ENCODE measurements at regions not wholly inside any gene's neighbourhood (a gene's known extent, or its start where the extent isn't known, plus 50 kb on each side); places are given as distances from the start of the nearest gene placed in this dataset.

DNA sequence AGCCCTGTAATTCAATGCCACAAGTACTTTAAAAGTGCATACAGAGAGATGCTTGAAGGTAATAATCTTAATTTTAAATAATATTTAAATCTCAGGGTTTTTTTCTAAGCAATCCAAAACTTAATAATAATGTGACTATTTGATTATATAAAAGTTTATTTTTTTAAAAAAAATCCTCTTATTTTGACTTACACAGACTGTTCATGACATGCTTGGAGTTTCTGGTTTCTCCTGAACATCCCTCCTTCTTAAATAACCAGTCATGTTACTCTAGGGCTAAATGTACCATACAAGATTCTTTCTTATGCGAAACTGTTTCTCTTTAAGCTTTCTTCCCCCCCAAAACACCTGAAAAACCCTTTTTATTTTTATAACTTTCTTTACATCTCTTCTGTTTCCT lies 58.2 kb upstream of the SLC2A13 start:
- ATAC-seq (no peak), FAIRE-seq (no peak), DNase-seq (ENCODE audit: low read depth in 1 of 2, low spot score in 1 of 2) (peak in 1 of 2 experiments; percentile 16)
- ChIA-PET POLR2A (no interaction called here), CTCF (no interaction called here)
- WGBS (ENCODE audit: missing lambda C conversion rate) = 35% methylated on average over 1 of the region's 1 CpG
- TF ChIP-seq, protein P1, sequence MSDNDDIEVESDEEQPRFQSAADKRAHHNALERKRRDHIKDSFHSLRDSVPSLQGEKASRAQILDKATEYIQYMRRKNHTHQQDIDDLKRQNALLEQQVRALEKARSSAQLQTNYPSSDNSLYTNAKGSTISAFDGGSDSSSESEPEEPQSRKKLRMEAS (IDR thresholded peaks at IDR 0.05) = no peak
- no peak for TF ChIP-seq NR3C1 (IDR thresholded peaks at IDR 0.05)
- peak; percentile 76 for TF ChIP-seq ZFP36 (IDR thresholded peaks at IDR 0.05; ENCODE audit: borderline replicate concordance, partially characterized antibody)
- TF ChIP-seq KDM5A (IDR thresholded peaks at IDR 0.05) = no peak
- Histone ChIP-seq H3K4me2 (no peak overlapping the region), H3K27ac (no peak overlapping the region), H3K9me3 (no peaks in the 10 kb centered on the region), H3K4me3 (no peak overlapping the region), H3K4me1 (no peaks in the 10 kb centered on the region)

DNA sequence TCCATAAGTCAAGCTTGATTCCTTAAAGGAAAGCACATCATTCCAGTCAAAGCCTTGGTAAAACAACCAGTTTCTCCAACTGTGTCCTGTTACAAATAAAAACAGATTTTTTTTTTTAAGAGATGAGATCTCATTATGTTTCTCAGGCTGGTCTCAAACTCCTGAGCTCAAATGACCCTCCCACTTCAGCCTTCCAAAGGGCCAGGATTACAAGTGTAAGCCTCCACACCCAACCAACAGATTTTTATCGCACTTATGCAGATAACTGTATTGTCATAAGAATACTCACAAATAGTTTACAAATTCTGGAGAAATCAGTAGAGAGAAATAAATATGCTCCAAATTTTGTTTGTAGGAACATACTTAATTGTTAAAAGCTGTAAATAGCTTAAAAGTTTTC lies 56.2 kb upstream of the SLC2A13 start:
- CTCF ChIA-PET = interaction anchor here (0.5 to 0.9 kb wide), 2 partner anchors 8 to 54 kb away, joined by 3 read pairs; no protein-coding TSS in a partner anchor
- POLR2A ChIA-PET = no interaction called here
- ATAC-seq (no peak), DNase-seq (ENCODE audit: low read depth in 1 of 2, low spot score in 1 of 2) (no peak), FAIRE-seq (no peak)
- TF ChIP-seq EP300 (IDR thresholded peaks at IDR 0.05) = no peak
- H3K4me3 ChIP-seq = no peak overlapping the region
- H3K4me1 ChIP-seq = no peaks in the 10 kb centered on the region
- no peak overlapping the region for H3K4me2 ChIP-seq
- 91% methylated on average over 1 of the region's 1 CpG for WGBS (ENCODE audit: missing lambda C conversion rate)
- no peaks in the 10 kb centered on the region for H3K9me3 ChIP-seq
- no peak overlapping the region for H3K27ac ChIP-seq

DNA sequence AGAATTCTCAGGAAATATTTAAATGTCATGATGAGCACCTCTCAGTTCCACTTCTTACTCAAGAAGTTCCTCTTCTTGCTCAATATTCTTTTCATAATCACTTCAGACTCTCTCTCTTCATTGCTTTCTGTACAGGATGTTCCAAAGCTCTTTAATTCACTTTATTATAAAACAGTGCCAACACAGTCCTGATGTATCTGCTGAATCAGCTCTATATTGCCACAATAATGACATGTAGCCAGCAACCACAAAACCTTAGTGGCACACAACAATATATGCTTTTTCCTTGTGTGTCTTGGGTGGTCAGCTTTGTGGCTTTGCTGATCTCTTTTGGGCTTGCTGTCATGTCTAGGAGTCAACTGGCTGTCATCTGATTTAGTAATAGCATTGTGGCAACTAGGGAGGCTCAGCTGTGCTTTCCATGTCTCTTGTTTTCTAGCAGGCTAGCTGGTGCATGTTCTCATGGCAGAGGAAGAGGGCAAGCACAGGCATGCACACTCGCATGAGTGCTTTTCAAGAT lies 52.8 kb upstream of the SLC2A13 start:
- Histone ChIP-seq H3K4me3 (no peak overlapping the region), H3K4me2 (no peak overlapping the region), H3K27ac (no peak overlapping the region; a peak in 1 of 6 replicates), H3K9me3 (no peaks in the 10 kb centered on the region), H3K4me1 (peaks cover under 1% of the 10 kb centered on the region; the same call in 1 of the 3 replicates)
- no peak for ATAC-seq
- 78% methylated on average over 1 of the region's 1 CpG for WGBS (ENCODE audit: missing lambda C conversion rate)
- CTCF ChIA-PET = interaction anchor here (0.7 to 2.5 kb wide), 5 partner anchors 10 to 570 kb away, joined by 3 to 7 read pairs (median 4); no protein-coding TSS in a partner anchor
- no peak for DNase-seq (ENCODE audit: low read depth in 1 of 2, low spot score in 1 of 2)
- POLR2A ChIA-PET = no interaction called here
- FAIRE-seq = no peak
- peak; percentile 85 for TF ChIP-seq MAFK (IDR thresholded peaks at IDR 0.05; ENCODE audit: partially characterized antibody)
- no peak for TF ChIP-seq GATA3 (IDR thresholded peaks at IDR 0.05; ENCODE audit: borderline replicate concordance)
- no peak for TF ChIP-seq CBX8 (IDR thresholded peaks at IDR 0.05)
- TF ChIP-seq, protein P2, sequence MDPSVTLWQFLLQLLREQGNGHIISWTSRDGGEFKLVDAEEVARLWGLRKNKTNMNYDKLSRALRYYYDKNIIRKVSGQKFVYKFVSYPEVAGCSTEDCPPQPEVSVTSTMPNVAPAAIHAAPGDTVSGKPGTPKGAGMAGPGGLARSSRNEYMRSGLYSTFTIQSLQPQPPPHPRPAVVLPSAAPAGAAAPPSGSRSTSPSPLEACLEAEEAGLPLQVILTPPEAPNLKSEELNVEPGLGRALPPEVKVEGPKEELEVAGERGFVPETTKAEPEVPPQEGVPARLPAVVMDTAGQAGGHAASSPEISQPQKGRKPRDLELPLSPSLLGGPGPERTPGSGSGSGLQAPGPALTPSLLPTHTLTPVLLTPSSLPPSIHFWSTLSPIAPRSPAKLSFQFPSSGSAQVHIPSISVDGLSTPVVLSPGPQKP (IDR thresholded peaks at IDR 0.05; ENCODE audit: low read depth, low read length) = no peak
- TF ChIP-seq, protein P3, sequence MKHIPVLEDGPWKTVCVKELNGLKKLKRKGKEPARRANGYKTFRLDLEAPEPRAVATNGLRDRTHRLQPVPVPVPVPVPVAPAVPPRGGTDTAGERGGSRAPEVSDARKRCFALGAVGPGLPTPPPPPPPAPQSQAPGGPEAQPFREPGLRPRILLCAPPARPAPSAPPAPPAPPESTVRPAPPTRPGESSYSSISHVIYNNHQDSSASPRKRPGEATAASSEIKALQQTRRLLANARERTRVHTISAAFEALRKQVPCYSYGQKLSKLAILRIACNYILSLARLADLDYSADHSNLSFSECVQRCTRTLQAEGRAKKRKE (CRISPR knock-in tag; IDR thresholded peaks at IDR 0.05; ENCODE audit: low read depth) = no peak
- TF ChIP-seq NFE2L2 (conservative IDR thresholded peaks at IDR 0.05; ENCODE audit: low read length) = no peak
- TF ChIP-seq, protein P4, sequence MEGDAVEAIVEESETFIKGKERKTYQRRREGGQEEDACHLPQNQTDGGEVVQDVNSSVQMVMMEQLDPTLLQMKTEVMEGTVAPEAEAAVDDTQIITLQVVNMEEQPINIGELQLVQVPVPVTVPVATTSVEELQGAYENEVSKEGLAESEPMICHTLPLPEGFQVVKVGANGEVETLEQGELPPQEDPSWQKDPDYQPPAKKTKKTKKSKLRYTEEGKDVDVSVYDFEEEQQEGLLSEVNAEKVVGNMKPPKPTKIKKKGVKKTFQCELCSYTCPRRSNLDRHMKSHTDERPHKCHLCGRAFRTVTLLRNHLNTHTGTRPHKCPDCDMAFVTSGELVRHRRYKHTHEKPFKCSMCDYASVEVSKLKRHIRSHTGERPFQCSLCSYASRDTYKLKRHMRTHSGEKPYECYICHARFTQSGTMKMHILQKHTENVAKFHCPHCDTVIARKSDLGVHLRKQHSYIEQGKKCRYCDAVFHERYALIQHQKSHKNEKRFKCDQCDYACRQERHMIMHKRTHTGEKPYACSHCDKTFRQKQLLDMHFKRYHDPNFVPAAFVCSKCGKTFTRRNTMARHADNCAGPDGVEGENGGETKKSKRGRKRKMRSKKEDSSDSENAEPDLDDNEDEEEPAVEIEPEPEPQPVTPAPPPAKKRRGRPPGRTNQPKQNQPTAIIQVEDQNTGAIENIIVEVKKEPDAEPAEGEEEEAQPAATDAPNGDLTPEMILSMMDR (IDR thresholded peaks at IDR 0.05) = no peak
- TF ChIP-seq SREBF2 (IDR thresholded peaks at IDR 0.05) = no peak
- no peak for TF ChIP-seq KDM5A (IDR thresholded peaks at IDR 0.05)

DNA sequence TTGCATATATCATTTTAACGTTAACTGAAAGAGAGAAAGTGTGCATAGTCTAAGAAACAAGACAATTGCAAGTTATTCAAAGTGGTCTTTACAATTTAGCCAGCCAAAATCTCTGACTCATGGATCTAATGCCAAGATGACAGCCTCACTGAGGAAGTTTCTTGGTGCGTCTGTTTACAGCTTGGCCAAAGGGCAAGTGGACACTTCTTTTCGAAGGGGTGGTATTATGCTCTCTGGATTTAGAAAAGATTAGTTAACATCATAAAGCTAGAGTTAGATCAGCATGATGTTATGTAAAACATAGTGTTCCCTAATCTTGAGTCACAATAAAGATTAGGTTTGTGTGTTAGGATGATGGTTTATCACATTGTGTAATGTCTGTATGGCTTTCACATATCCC lies 51.5 kb upstream of the SLC2A13 start:
- H3K4me3 ChIP-seq = no peak overlapping the region
- no peak overlapping the region for H3K27ac ChIP-seq
- no peak overlapping the region for H3K4me2 ChIP-seq
- FAIRE-seq = no peak
- H3K9me3 ChIP-seq = no peaks in the 10 kb centered on the region
- POLR2A ChIA-PET = no interaction called here
- TF ChIP-seq, protein P2 (IDR thresholded peaks at IDR 0.05; ENCODE audit: low read depth, low read length) = no peak
- CTCF ChIA-PET = interaction anchor here (0.6 to 2.5 kb wide), 3 partner anchors 154 to 156 kb away, joined by 4 to 7 read pairs (median 4); no protein-coding TSS in a partner anchor
- DNase-seq (ENCODE audit: low read depth in 1 of 2, low spot score in 1 of 2) = no peak
- 67% methylated on average over 3 of the region's 3 CpGs for WGBS (ENCODE audit: missing lambda C conversion rate)
- H3K4me1 ChIP-seq = peaks cover 6% of the 10 kb centered on the region; the same call in 2 of the 3 replicates
- ATAC-seq = no peak
